Liver (tissue), 6 donors: ENCODE measurements at regions not wholly inside any gene's neighbourhood (a gene's known extent, or its start where the extent isn't known, plus 50 kb on each side); places are given as distances from the start of the nearest gene placed in this dataset.
"Not testable (repeated sequence)": the region's sequence is repeated elsewhere in the genome, so short reads cannot be mapped to it uniquely, and the experiment has no call there.

ENCODE experiments used
- DNase-seq: peaks from one replicate; pipeline ENCODE4 v3.0.0-alpha.2; 2017; ENCODE audit warnings: low spot score
- H3K27ac ChIP-seq, 2 donors: one replicate each; pipeline ENCODE4 v1.7.0; 2013; ENCODE audit warnings: inconsistent platforms in 2 of 2, low read length in 2 of 2, control low read depth in 1 of 2, low read depth in 1 of 2, mild to moderate bottlenecking in 1 of 2
- H3K27me3 ChIP-seq, 4 donors: one replicate each; pipeline versions ENCODE4 v1.6.1 to v1.7.0; 2013; ENCODE audit warnings: low read length in 3 of 4, inconsistent platforms in 1 of 4, mild to moderate bottlenecking in 1 of 4, moderate library complexity in 1 of 4; ENCODE audit not compliant: control insufficient read depth in 4 of 4, insufficient read depth in 4 of 4
- H3K36me3 ChIP-seq, 4 donors: one replicate each; pipeline versions ENCODE4 v1.6.1 to v1.7.0; 2013; ENCODE audit warnings: low read length in 3 of 4, mild to moderate bottlenecking in 3 of 4, low read depth in 1 of 4, moderate library complexity in 1 of 4; ENCODE audit not compliant: control insufficient read depth in 4 of 4, insufficient read depth in 3 of 4
- H3K4me1 ChIP-seq, 4 donors: one replicate each; pipeline versions ENCODE4 v1.6.1 to v1.7.0; 2013; ENCODE audit warnings: low read length in 3 of 4, mild to moderate bottlenecking in 3 of 4, moderate library complexity in 1 of 4; ENCODE audit not compliant: control insufficient read depth in 4 of 4, insufficient read depth in 4 of 4
- H3K4me3 ChIP-seq, 3 donors: one replicate each; pipeline versions ENCODE4 v1.6.1 to v1.7.0; 2013; ENCODE audit warnings: low read length in 3 of 3, control low read depth in 1 of 3, low read depth in 1 of 3, mild to moderate bottlenecking in 1 of 3
- H3K9ac ChIP-seq, 2 donors: one replicate each; pipeline ENCODE4 v1.7.0; 2013; ENCODE audit warnings: low read length in 2 of 2, mild to moderate bottlenecking in 2 of 2, moderate library complexity in 2 of 2, control low read depth in 1 of 2, low read depth in 1 of 2
- H3K9me3 ChIP-seq, 4 donors: one replicate each; pipeline versions ENCODE4 v1.6.1 to v1.7.0; 2013; ENCODE audit warnings: low read length in 3 of 4; ENCODE audit not compliant: control insufficient read depth in 4 of 4
- WGBS: extraction: QIAGEN DNeasy Blood & Tissue Kit; methylation state at CpG from one replicate; pipeline ENCODE4 v1.1.7; 2013; 5-methylcytosine and 5-hydroxymethylcytosine counted together
- donor health status: healthy.
- donor health status: healthy.
- donor health status: healthy.

- not testable (repeated sequence) for H3K36me3 ChIP-seq, H3K9me3 ChIP-seq, H3K4me1 ChIP-seq, H3K27me3 ChIP-seq, DNase-seq, H3K9ac ChIP-seq, H3K27ac ChIP-seq, H3K4me3 ChIP-seq
- 55% methylated on average over 2 of the region's 2 CpGs for WGBS
These were observed 162.5 kb downstream of the NPIPA8 start for GRCh38 chr16:18173945-18174497.

GRCh38 chr16:18162293-18162692 lies 174.2 kb downstream of the NPIPA8 start:
- not testable (repeated sequence) for H3K9me3 ChIP-seq, H3K4me3 ChIP-seq, H3K4me1 ChIP-seq, H3K9ac ChIP-seq, H3K27me3 ChIP-seq, H3K36me3 ChIP-seq, DNase-seq, H3K27ac ChIP-seq
- 66% methylated on average over 3 of the region's 3 CpGs for WGBS

- H3K36me3 ChIP-seq, DNase-seq, H3K9me3 ChIP-seq, H3K4me1 ChIP-seq, H3K4me3 ChIP-seq, H3K27ac ChIP-seq, H3K27me3 ChIP-seq, H3K9ac ChIP-seq: not testable (repeated sequence)
- WGBS = 75% methylated on average over 4 of the region's 4 CpGs
These were observed 175.3 kb downstream of the NPIPA8 start for GRCh38 chr16:18161224-18161623.

DNA sequence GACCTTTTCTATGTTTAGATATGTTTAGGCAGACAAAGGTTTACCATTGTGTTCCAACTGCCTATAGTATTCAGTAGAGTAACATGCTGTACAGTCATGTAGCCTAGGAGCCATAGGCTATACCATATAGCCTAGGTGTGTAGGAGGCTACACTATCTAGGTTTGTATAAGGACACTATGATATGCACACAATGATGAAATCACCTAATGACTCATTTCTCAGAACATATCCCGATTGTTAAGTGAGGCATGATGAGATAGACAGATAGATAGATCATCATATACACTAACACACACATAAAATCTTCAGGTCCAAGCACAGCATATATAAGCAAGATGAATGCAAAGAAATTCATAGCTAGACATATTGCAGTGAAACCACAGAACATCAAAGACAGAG lies 177.4 kb downstream of the NPIPA8 start:
- not testable (repeated sequence) for H3K9me3 ChIP-seq, H3K9ac ChIP-seq, H3K36me3 ChIP-seq, H3K27me3 ChIP-seq, H3K4me1 ChIP-seq, H3K27ac ChIP-seq, DNase-seq, H3K4me3 ChIP-seq
- WGBS = 63% methylated on average over 1 of the region's 1 CpG

- not testable (repeated sequence) for H3K27ac ChIP-seq, DNase-seq, H3K4me3 ChIP-seq, H3K9me3 ChIP-seq, H3K27me3 ChIP-seq, H3K9ac ChIP-seq, H3K4me1 ChIP-seq, H3K36me3 ChIP-seq
- WGBS = 75% methylated on average over 1 of the region's 1 CpG
These were observed 178.7 kb downstream of the NPIPA8 start for GRCh38 chr16:18157854-18158253.

DNA sequence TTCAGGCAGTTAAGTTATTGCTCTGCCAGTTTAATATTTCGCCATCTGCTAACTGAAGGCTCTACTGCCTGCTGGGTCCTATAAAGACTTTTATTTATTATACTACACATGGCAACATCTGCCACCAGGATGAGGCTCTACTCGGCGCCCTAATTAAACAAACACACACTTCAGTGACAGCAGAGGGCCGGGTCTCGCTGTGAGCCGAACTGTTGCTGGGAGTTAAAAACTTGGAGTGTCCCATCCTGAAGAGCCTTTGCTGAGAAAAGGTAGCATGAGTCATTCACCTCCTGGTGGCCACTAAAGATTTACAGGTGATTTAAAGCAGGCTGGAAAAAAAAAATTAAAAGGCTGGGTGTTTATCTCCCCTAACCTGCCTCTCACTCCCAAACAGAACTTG lies 183.7 kb downstream of the NPIPA8 start:
- not testable (repeated sequence) for H3K27ac ChIP-seq, H3K4me1 ChIP-seq, H3K9me3 ChIP-seq, H3K36me3 ChIP-seq, DNase-seq, H3K9ac ChIP-seq, H3K27me3 ChIP-seq, H3K4me3 ChIP-seq
- WGBS = 50% methylated on average over 5 of the region's 6 CpGs

GRCh38 chr16:18148132-18148531 lies 188.4 kb downstream of the NPIPA8 start:
- H3K9me3 ChIP-seq, H3K4me1 ChIP-seq, H3K4me3 ChIP-seq, H3K9ac ChIP-seq, H3K27ac ChIP-seq, H3K27me3 ChIP-seq, H3K36me3 ChIP-seq, DNase-seq: not testable (repeated sequence)
- no CpG with 5 or more reads among the region's 5 CpGs for WGBS

GRCh38 chr16:18146601-18147142 lies 189.9 kb downstream of the NPIPA8 start:
- not testable (repeated sequence) for DNase-seq, H3K9ac ChIP-seq, H3K27me3 ChIP-seq, H3K4me3 ChIP-seq, H3K27ac ChIP-seq, H3K36me3 ChIP-seq, H3K4me1 ChIP-seq, H3K9me3 ChIP-seq
- no CpG with 5 or more reads among the region's 9 CpGs for WGBS

GRCh38 chr16:18142066-18142465 lies 194.5 kb downstream of the NPIPA8 start:
- not testable (repeated sequence) for H3K4me3 ChIP-seq, H3K4me1 ChIP-seq, H3K27me3 ChIP-seq, H3K36me3 ChIP-seq, DNase-seq, H3K9ac ChIP-seq, H3K27ac ChIP-seq, H3K9me3 ChIP-seq
- WGBS = 45% methylated on average over 1 of the region's 5 CpGs
